Fibroblast of the aortic adventitia (primary cell): ENCODE measurements at regions not wholly inside any gene's neighbourhood (a gene's known extent, or its start where the extent isn't known, plus 50 kb on each side); places are given as distances from the start of the nearest gene placed in this dataset.
A peak's percentile ranks its signal among the peaks of the same experiment; 100 is the strongest.

ENCODE experiments used
- DNase-seq: peaks from one replicate; pipeline ENCODE4 v3.0.0-alpha.2; 2010; ENCODE audit warnings: low read depth
- H3K4me3 ChIP-seq: 2 replicates; pipeline ENCODE4 v1.5.1; 2011; ENCODE audit warnings: low read depth, mild to moderate bottlenecking, control low read depth, low read length, moderate library complexity
- CTCF ChIP-seq: IDR thresholded peaks from 2 replicates; pipeline ENCODE4 v1.5.1; 2011; ENCODE audit warnings: mild to moderate bottlenecking, low read length, control low read depth, inconsistent platforms; ENCODE audit not compliant: insufficient read depth

DNA sequence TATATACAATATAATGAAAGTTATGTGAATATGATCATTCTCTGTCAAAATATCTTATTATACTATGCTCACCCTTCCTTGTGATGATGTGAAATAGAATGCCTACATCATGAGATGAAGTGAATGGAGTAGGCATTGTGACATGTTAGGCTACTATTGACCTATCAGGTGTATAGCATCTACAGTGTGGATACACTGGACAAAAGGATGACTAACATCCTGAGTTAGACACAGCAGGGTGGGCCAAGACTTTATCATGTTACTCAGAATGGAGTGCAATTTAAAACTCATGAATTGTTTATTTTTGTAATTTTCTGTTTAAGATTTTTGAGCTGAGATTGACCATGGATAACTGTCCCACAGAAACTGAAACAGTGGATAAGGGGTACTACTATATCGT, 53.4 kb upstream of the NAV3 start:
- DNase-seq: peak; percentile 36
- TF ChIP-seq CTCF: no peak

GRCh38 chr12:77774761-77775160, 55.9 kb upstream of the NAV3 start:
- DNase-seq: no peak
- no peak for TF ChIP-seq CTCF

More for the DNA sequence above, 53.4 kb upstream of the NAV3 start:
- H3K4me3 ChIP-seq: no peak overlapping the region

DNA sequence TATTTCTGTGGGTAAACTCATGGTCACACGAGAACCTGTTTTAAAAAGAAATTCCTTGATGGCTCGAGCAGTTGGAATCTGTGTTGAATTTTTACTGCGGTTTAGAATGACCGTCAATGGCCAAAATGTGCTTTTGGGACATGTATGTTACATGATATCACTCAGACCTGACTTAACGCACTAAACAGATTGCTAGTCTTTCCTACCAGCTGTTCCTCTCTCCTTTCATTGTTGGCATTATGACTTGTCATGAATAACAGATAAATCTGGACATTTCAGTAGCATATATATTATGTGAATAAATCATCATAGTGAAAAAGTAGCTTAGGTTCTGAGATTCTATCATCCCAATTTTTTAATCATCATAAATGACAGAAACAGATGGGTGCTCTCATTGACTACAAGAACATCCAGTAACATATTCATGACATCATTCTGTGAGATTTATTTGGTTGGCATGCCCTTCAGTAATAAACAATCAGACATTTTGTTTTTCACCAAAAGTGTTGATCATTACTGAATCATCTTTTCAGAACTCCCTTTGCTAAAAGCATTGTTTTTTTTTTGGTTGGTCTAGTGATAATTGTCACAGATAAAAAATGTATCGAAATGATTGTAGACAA, 57.9 kb upstream of the NAV3 start:
- DNase-seq: no peak
- no peak overlapping the region for H3K4me3 ChIP-seq
- no peak for TF ChIP-seq CTCF

More at GRCh38 chr12:77774761-77775160, 55.9 kb upstream of the NAV3 start:
- H3K4me3 ChIP-seq: no peak overlapping the region

GRCh38 chr12:77768558-77768957, 62.1 kb upstream of the NAV3 start:
- no peak for TF ChIP-seq CTCF
- H3K4me3 ChIP-seq: no peak overlapping the region
- DNase-seq: no peak

DNA sequence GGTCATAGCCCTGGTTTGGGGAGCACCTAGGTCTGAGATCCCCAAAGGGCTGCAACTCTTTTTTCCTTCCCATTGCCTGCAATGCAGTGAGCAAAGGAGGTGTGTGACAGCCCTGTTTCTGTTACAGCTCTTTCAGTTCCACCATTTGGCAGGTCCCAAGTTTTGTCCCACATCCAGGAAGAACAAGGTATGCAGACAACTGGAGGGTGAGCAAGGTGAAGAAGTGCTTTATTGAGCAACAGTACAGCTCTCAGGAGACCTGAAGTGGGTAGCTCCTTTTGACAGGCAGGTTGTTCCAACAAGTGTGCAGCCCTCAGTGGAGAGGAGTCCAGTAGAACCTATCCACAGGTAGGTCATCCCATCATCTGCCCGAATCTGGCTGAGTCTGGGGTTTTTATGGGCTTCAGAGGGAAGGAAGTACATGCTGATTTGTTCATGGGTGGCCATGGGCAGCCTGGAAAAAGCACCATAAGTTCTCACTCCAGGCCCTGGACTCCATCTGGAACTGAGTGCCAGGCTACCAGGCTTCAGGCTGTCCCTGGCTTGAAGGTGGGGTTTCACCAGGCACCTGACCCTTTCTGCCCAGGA, 62.8 kb upstream of the NAV3 start:
- H3K4me3 ChIP-seq: no peak overlapping the region
- TF ChIP-seq CTCF: no peak
- no peak for DNase-seq

- no peak for TF ChIP-seq CTCF
- no peak overlapping the region for H3K4me3 ChIP-seq
- DNase-seq: no peak
Observed at GRCh38 chr12:77767335-77767734, 63.4 kb upstream of the NAV3 start.

DNA sequence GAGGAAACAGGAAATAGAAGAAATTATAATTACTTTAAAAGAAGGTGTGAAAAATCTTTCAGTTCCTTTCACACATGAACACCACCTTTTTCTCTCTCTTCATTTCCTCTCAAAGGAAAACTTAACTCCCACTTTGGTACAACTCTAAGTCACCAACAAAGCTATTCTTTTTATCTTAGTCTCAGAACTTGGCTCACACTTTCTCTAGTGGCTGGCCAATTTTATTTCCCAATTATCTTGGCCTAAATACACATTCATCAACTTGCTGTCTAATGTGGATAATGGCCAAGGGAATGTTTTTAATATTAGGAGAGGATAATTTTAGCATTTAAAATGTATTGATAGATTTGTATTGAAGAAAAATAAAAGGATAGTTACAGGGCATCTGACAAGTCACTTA, 64.5 kb upstream of the NAV3 start:
- TF ChIP-seq CTCF: no peak
- DNase-seq: peak; percentile 77
- H3K4me3 ChIP-seq: no peak overlapping the region
